ENCODE measurements at regions not wholly inside any gene's neighbourhood (a gene's known extent, or its start where the extent isn't known, plus 50 kb on each side); places are given as distances from the start of the nearest gene placed in this dataset.

DNA sequence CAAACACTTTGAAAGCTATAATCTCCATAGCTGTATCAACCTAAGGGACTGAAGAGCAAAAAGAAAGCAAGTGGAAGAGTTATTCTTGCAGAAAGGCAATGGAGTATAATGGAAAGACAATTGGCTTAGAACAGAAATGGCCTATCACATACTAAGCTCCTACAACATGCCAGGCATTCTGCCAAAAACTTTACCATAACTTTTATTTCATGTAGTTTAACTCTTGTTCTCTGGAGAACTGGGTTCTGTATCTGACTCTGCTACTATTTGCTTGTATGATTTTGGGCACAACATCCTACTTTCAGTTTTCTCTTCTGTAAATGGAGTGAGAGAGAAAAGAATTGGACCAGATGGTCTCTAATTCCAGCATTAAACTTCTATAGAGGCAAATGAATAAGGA lies 449.1 kb downstream of the GPATCH2 start:
- no peak for TF ChIP-seq TAF1 (IDR thresholded peaks at IDR 0.05; ENCODE audit: borderline replicate concordance, insufficient read depth, low read length)
- TF ChIP-seq SIN3A (IDR thresholded peaks at IDR 0.05; ENCODE audit: borderline replicate concordance, insufficient read depth, low read length) = no peak
- TF ChIP-seq, protein P1, sequence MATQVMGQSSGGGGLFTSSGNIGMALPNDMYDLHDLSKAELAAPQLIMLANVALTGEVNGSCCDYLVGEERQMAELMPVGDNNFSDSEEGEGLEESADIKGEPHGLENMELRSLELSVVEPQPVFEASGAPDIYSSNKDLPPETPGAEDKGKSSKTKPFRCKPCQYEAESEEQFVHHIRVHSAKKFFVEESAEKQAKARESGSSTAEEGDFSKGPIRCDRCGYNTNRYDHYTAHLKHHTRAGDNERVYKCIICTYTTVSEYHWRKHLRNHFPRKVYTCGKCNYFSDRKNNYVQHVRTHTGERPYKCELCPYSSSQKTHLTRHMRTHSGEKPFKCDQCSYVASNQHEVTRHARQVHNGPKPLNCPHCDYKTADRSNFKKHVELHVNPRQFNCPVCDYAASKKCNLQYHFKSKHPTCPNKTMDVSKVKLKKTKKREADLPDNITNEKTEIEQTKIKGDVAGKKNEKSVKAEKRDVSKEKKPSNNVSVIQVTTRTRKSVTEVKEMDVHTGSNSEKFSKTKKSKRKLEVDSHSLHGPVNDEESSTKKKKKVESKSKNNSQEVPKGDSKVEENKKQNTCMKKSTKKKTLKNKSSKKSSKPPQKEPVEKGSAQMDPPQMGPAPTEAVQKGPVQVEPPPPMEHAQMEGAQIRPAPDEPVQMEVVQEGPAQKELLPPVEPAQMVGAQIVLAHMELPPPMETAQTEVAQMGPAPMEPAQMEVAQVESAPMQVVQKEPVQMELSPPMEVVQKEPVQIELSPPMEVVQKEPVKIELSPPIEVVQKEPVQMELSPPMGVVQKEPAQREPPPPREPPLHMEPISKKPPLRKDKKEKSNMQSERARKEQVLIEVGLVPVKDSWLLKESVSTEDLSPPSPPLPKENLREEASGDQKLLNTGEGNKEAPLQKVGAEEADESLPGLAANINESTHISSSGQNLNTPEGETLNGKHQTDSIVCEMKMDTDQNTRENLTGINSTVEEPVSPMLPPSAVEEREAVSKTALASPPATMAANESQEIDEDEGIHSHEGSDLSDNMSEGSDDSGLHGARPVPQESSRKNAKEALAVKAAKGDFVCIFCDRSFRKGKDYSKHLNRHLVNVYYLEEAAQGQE (IDR thresholded peaks at IDR 0.05; ENCODE audit: insufficient read depth in 1 of 2, low read depth in 2 of 2, low read length in 2 of 2) = no peak
- TF ChIP-seq FOXP2 (optimal IDR thresholded peaks at IDR 0.05; ENCODE audit: borderline replicate concordance, extremely low read depth, extremely low read length, insufficient read depth) = no peak
- TF ChIP-seq POLR2AphosphoS5 (IDR thresholded peaks at IDR 0.05; ENCODE audit: low read depth, low read length) = no peak

GRCh38 chr1:217181176-217181746 lies 449.6 kb downstream of the GPATCH2 start:
- TF ChIP-seq POLR2AphosphoS5 (IDR thresholded peaks at IDR 0.05; ENCODE audit: low read depth, low read length) = no peak
- TF ChIP-seq, protein P1 (IDR thresholded peaks at IDR 0.05; ENCODE audit: insufficient read depth in 1 of 2, low read depth in 2 of 2, low read length in 2 of 2) = no peak
- no peak for TF ChIP-seq TAF1 (IDR thresholded peaks at IDR 0.05; ENCODE audit: borderline replicate concordance, insufficient read depth, low read length)

GRCh38 chr1:217180443-217180842 lies 450.4 kb downstream of the GPATCH2 start:
- TF ChIP-seq TAF1 (IDR thresholded peaks at IDR 0.05; ENCODE audit: borderline replicate concordance, insufficient read depth, low read length) (no peak), SIN3A (IDR thresholded peaks at IDR 0.05; ENCODE audit: borderline replicate concordance, insufficient read depth, low read length) (no peak), FOXP2 (optimal IDR thresholded peaks at IDR 0.05; ENCODE audit: borderline replicate concordance, extremely low read depth, extremely low read length, insufficient read depth) (no peak), POLR2AphosphoS5 (IDR thresholded peaks at IDR 0.05; ENCODE audit: low read depth, low read length) (no peak)
- TF ChIP-seq, protein P1 (IDR thresholded peaks at IDR 0.05; ENCODE audit: insufficient read depth in 1 of 2, low read depth in 2 of 2, low read length in 2 of 2) = no peak

- TF ChIP-seq, protein P1 (IDR thresholded peaks at IDR 0.05; ENCODE audit: insufficient read depth in 1 of 2, low read depth in 2 of 2, low read length in 2 of 2) = no peak
- TF ChIP-seq FOXP2 (optimal IDR thresholded peaks at IDR 0.05; ENCODE audit: borderline replicate concordance, extremely low read depth, extremely low read length, insufficient read depth) (no peak), TAF1 (IDR thresholded peaks at IDR 0.05; ENCODE audit: borderline replicate concordance, insufficient read depth, low read length) (no peak), SIN3A (IDR thresholded peaks at IDR 0.05; ENCODE audit: borderline replicate concordance, insufficient read depth, low read length) (no peak), POLR2AphosphoS5 (IDR thresholded peaks at IDR 0.05; ENCODE audit: low read depth, low read length) (no peak)
Measured at GRCh38 chr1:217164403-217164802, 441.2 kb upstream of the ESRRG start.

DNA sequence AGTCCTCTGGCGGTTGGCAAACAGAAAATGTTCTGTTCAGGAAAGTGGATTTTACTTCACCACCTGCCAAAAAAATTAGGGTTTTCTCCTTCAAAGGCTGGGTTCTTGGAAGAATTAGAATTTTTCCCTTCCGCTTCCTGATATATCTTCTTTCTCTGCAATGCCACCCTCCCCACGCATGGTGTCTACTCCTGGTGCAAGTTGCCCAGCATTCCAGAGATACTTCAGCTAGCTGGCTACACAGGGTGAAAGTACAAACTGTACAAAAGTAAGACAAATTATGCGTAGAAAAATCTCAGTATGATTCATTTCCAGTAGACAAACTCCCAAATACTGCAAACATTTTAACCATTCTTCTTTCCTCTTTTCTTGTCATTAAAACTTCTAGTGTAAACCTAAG lies 430.1 kb upstream of the ESRRG start:
- TF ChIP-seq TAF1 (IDR thresholded peaks at IDR 0.05; ENCODE audit: borderline replicate concordance, insufficient read depth, low read length) (no peak), FOXP2 (optimal IDR thresholded peaks at IDR 0.05; ENCODE audit: borderline replicate concordance, extremely low read depth, extremely low read length, insufficient read depth) (no peak), SIN3A (IDR thresholded peaks at IDR 0.05; ENCODE audit: borderline replicate concordance, insufficient read depth, low read length) (no peak), POLR2AphosphoS5 (IDR thresholded peaks at IDR 0.05; ENCODE audit: low read depth, low read length) (no peak)
- TF ChIP-seq, protein P1 (IDR thresholded peaks at IDR 0.05; ENCODE audit: insufficient read depth in 1 of 2, low read depth in 2 of 2, low read length in 2 of 2) = no peak

Measured in PFSK-1 (cell line).